ENCODE measurements at regions not wholly inside any gene's neighbourhood (a gene's known extent, or its start where the extent isn't known, plus 50 kb on each side); places are given as distances from the start of the nearest gene placed in this dataset.

GRCh38 chr2:180180511-180180910, 173.4 kb upstream of the CWC22 start:
- TF ChIP-seq, protein P1, sequence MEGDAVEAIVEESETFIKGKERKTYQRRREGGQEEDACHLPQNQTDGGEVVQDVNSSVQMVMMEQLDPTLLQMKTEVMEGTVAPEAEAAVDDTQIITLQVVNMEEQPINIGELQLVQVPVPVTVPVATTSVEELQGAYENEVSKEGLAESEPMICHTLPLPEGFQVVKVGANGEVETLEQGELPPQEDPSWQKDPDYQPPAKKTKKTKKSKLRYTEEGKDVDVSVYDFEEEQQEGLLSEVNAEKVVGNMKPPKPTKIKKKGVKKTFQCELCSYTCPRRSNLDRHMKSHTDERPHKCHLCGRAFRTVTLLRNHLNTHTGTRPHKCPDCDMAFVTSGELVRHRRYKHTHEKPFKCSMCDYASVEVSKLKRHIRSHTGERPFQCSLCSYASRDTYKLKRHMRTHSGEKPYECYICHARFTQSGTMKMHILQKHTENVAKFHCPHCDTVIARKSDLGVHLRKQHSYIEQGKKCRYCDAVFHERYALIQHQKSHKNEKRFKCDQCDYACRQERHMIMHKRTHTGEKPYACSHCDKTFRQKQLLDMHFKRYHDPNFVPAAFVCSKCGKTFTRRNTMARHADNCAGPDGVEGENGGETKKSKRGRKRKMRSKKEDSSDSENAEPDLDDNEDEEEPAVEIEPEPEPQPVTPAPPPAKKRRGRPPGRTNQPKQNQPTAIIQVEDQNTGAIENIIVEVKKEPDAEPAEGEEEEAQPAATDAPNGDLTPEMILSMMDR (IDR thresholded peaks at IDR 0.05 in 2 of 3, conservative IDR thresholded peaks at IDR 0.05 in 1 of 3; ENCODE audit: borderline replicate concordance in 1 of 3, insufficient read depth in 1 of 3, low read depth in 2 of 3, low read length in 2 of 3) = no peak
- TF ChIP-seq ZNF274 (IDR thresholded peaks at IDR 0.05; ENCODE audit: low read depth, low read length) (no peak), EZH2 (IDR thresholded peaks at IDR 0.05) (no peak), ZFX (IDR thresholded peaks at IDR 0.05) (no peak), POLR2A (IDR thresholded peaks at IDR 0.05; ENCODE audit: borderline replicate concordance, extremely low read depth, insufficient read depth, insufficient read length) (no peak)
